GM18502 (cell line): ENCODE measurements at regions not wholly inside any gene's neighbourhood (a gene's known extent, or its start where the extent isn't known, plus 50 kb on each side); places are given as distances from the start of the nearest gene placed in this dataset.

Experiments used
- ATAC-seq: cut with Tn5 transposase; IDR thresholded peaks from one replicate; pipeline ENCODE4 v1.9.1; 2021; ENCODE audit warnings: mild to moderate bottlenecking; ENCODE audit not compliant: unreplicated experiment, poor library complexity

GRCh38 chr3:5517921-5518320, 330.4 kb downstream of the EDEM1 start:
- no peak for ATAC-seq

- ATAC-seq, result no peak
These were observed 332.7 kb downstream of the EDEM1 start for GRCh38 chr3:5520237-5520636.

GRCh38 chr3:5523125-5523524, 335.6 kb downstream of the EDEM1 start:
- ATAC-seq, result no peak

- ATAC-seq, result no peak
These were observed 343.5 kb downstream of the EDEM1 start for GRCh38 chr3:5531039-5531438.

GRCh38 chr3:5531741-5532290, 344.3 kb downstream of the EDEM1 start:
- ATAC-seq, result no peak

- ATAC-seq, result no peak
These were observed 353.0 kb downstream of the EDEM1 start for GRCh38 chr3:5540532-5540931.

GRCh38 chr3:5542472-5542871, 355.0 kb downstream of the EDEM1 start:
- no peak for ATAC-seq

GRCh38 chr3:5543047-5543446, 355.5 kb downstream of the EDEM1 start:
- no peak for ATAC-seq

- no peak for ATAC-seq
These were observed 358.2 kb downstream of the EDEM1 start for GRCh38 chr3:5545719-5546118.

- no peak for ATAC-seq
These were observed 365.7 kb downstream of the EDEM1 start for GRCh38 chr3:5553203-5553602.

- no peak for ATAC-seq
These were observed 366.8 kb downstream of the EDEM1 start for GRCh38 chr3:5554245-5554747.

GRCh38 chr3:5560199-5560598, 372.7 kb downstream of the EDEM1 start:
- peak; percentile 57 for ATAC-seq

- no peak for ATAC-seq
These were observed 376.2 kb downstream of the EDEM1 start for GRCh38 chr3:5563537-5564277.

- no peak for ATAC-seq
These were observed 376.8 kb downstream of the EDEM1 start for GRCh38 chr3:5564278-5564666.

GRCh38 chr3:5565026-5565425, 377.5 kb downstream of the EDEM1 start:
- no peak for ATAC-seq

GRCh38 chr3:5567113-5567512, 379.6 kb downstream of the EDEM1 start:
- ATAC-seq, result no peak

GRCh38 chr3:5568451-5568850, 380.9 kb downstream of the EDEM1 start:
- no peak for ATAC-seq

GRCh38 chr3:5569152-5569551, 381.6 kb downstream of the EDEM1 start:
- ATAC-seq, result no peak

- no peak for ATAC-seq
These were observed 384.7 kb downstream of the EDEM1 start for GRCh38 chr3:5572168-5572567.

- ATAC-seq, result no peak
These were observed 388.9 kb downstream of the EDEM1 start for GRCh38 chr3:5576277-5577011.

GRCh38 chr3:5579139-5579602, 391.7 kb downstream of the EDEM1 start:
- ATAC-seq, result no peak
